CD4-positive, CD25-positive, alpha-beta regulatory T cell (primary cell): ENCODE measurements at regions not wholly inside any gene's neighbourhood (a gene's known extent, or its start where the extent isn't known, plus 50 kb on each side); places are given as distances from the start of the nearest gene placed in this dataset.

Experiments used
- ATAC-seq, 2 donors: fragments of 150-1000 bp; cut with Tn5 transposase; one replicate each; pipeline ENCODE4 v1.10.0; 2021; ENCODE audit warnings: low read depth in 2 of 2, moderate number of reproducible peaks in 2 of 2, moderate library complexity in 1 of 2
- DNase-seq, 3 donors: peaks; one replicate each; pipeline versions ENCODE4 v3.0.0 to v3.0.0-alpha.2; 2012 to 2022; ENCODE audit warnings: mixed read lengths in 1 of 3
- H3K27ac ChIP-seq: one replicate; pipeline ENCODE4 v1.7.0; 2013; ENCODE audit warnings: mild to moderate bottlenecking, low read length; ENCODE audit not compliant: insufficient read depth, poor library complexity, severe bottlenecking
- H3K27me3 ChIP-seq: one replicate; pipeline ENCODE4 v1.7.0; 2013; ENCODE audit warnings: low read length; ENCODE audit not compliant: control insufficient read depth, insufficient read depth
- H3K36me3 ChIP-seq: one replicate; pipeline ENCODE4 v1.7.0; 2013; ENCODE audit warnings: mild to moderate bottlenecking, low read length, moderate library complexity; ENCODE audit not compliant: control insufficient read depth, insufficient read depth
- H3K4me1 ChIP-seq: 2 replicates; pipeline ENCODE4 v1.7.0; 2013; ENCODE audit warnings: mild to moderate bottlenecking, low read length; ENCODE audit not compliant: insufficient read depth, control insufficient read depth, poor library complexity, severe bottlenecking
- H3K4me3 ChIP-seq: one replicate; pipeline ENCODE4 v1.7.0; 2013; ENCODE audit warnings: low read depth, mild to moderate bottlenecking, low read length, moderate library complexity
- H3K9me3 ChIP-seq, 2 experiments: 1 replicate in 1 of 2; 2 replicates in 1 of 2; pipeline ENCODE4 v1.7.0; 2013; ENCODE audit warnings: low read length in 2 of 2, mild to moderate bottlenecking in 1 of 2, moderate library complexity in 1 of 2; ENCODE audit not compliant: control insufficient read depth in 2 of 2
- H3K27ac Mint-ChIP-seq, 3 donors: one replicate each; pipeline ENCODE4 v1.8.0; 2020 to 2022; ENCODE audit warnings: mild to moderate bottlenecking in 3 of 3, mixed read lengths in 3 of 3, moderate library complexity in 2 of 3
- H3K27me3 Mint-ChIP-seq: one replicate; pipeline ENCODE4 v1.8.0; 2022; ENCODE audit warnings: mild to moderate bottlenecking, mixed read lengths
- H3K36me3 Mint-ChIP-seq: one replicate; pipeline ENCODE4 v1.8.0; 2020; ENCODE audit warnings: mixed read lengths
- H3K4me1 Mint-ChIP-seq, 4 donors: one replicate each; pipeline ENCODE4 v1.8.0; 2020 to 2022; ENCODE audit warnings: mixed read lengths in 4 of 4, mild to moderate bottlenecking in 1 of 4
- H3K4me3 Mint-ChIP-seq, 4 donors: one replicate each; pipeline ENCODE4 v1.8.0; 2020 to 2022; ENCODE audit warnings: mild to moderate bottlenecking in 4 of 4, mixed read lengths in 4 of 4, moderate library complexity in 3 of 4
- H3K9me3 Mint-ChIP-seq, 7 donors: one replicate each; pipeline ENCODE4 v1.8.0; 2020 to 2022; ENCODE audit warnings: mixed read lengths in 7 of 7, mild to moderate bottlenecking in 3 of 7, moderate library complexity in 2 of 7

DNA sequence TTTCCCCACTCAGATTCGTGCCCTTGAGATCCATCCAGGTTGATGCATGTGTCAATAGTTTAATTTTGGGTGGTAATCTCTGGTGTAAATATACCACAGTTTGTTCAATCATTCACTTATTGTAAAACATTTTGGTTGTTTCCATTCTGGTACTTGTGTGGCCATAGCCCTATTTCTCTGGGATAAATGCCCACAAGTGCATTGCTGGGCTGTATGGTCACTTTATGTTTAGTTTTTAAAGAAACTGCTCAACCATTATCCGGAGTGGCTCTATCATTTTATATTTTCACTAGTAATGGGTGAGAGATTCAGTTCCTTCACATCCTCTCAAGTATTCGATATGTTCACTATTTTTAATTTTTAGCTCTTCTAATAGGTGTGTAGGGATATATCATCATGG is 60.7 kb upstream of the RNF24 start:
- H3K4me3 Mint-ChIP-seq = no peak overlapping the region
- no peak overlapping the region for H3K27ac Mint-ChIP-seq
- no peaks in the 10 kb centered on the region for H3K9me3 Mint-ChIP-seq
- Histone ChIP-seq H3K27ac (no peak overlapping the region), H3K4me1 (no peaks in the 10 kb centered on the region), H3K27me3 (no peaks in the 10 kb centered on the region), H3K36me3 (no peaks in the 10 kb centered on the region), H3K9me3 (no peaks in the 10 kb centered on the region), H3K4me3 (no peak overlapping the region)
- no peaks in the 10 kb centered on the region for H3K36me3 Mint-ChIP-seq
- no peak for DNase-seq
- H3K27me3 Mint-ChIP-seq = peaks cover 12% of the 10 kb centered on the region
- H3K4me1 Mint-ChIP-seq = peaks cover 6 to 10% (median 9%) of the 10 kb centered on the region in 4 donors
- ATAC-seq = no peak

DNA sequence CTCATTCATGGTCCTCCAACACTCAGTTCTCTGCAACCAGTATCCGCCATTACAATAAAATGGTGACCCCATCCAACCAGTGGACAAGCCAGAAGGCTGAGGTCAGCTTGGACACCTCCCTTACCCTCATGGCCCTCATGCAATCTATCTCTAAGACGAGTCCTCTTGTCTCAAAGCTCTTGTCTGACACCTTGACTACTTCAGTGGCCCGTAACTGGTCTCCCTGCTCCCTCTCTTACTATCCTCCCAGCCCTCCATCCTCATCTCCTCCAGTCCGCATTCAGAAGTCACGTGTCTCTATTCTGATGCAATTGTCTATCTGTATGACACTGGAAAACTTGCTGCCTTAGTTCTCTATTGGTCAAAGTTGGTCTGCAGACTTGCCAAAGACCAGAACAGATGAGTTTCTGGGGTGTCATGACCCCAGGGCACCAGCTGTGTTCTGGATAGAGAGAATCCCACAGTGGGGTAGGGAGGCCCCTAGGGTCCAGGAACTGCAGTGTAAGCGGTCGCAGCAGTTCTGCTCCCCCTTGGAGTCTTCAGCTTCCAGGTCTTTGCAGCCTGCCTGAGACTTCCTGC is 59.6 kb upstream of the RNF24 start:
- H3K27me3 Mint-ChIP-seq = peaks cover 12% of the 10 kb centered on the region
- H3K9me3 ChIP-seq = no peaks in the 10 kb centered on the region
- H3K27me3 ChIP-seq = no peaks in the 10 kb centered on the region
- peaks cover 6 to 10% (median 9%) of the 10 kb centered on the region in 4 donors for H3K4me1 Mint-ChIP-seq
- H3K9me3 Mint-ChIP-seq = no peaks in the 10 kb centered on the region
- DNase-seq (no peak), ATAC-seq (no peak)
- peak overlapping the region in 2 of 3 donors; percentile 6 to 68 for H3K27ac Mint-ChIP-seq
- no peaks in the 10 kb centered on the region for H3K4me1 ChIP-seq
- H3K27ac ChIP-seq = no peak overlapping the region
- H3K4me3 Mint-ChIP-seq = no peak overlapping the region
- no peaks in the 10 kb centered on the region for H3K36me3 ChIP-seq
- H3K4me3 ChIP-seq = no peak overlapping the region
- H3K36me3 Mint-ChIP-seq = no peaks in the 10 kb centered on the region

DNA sequence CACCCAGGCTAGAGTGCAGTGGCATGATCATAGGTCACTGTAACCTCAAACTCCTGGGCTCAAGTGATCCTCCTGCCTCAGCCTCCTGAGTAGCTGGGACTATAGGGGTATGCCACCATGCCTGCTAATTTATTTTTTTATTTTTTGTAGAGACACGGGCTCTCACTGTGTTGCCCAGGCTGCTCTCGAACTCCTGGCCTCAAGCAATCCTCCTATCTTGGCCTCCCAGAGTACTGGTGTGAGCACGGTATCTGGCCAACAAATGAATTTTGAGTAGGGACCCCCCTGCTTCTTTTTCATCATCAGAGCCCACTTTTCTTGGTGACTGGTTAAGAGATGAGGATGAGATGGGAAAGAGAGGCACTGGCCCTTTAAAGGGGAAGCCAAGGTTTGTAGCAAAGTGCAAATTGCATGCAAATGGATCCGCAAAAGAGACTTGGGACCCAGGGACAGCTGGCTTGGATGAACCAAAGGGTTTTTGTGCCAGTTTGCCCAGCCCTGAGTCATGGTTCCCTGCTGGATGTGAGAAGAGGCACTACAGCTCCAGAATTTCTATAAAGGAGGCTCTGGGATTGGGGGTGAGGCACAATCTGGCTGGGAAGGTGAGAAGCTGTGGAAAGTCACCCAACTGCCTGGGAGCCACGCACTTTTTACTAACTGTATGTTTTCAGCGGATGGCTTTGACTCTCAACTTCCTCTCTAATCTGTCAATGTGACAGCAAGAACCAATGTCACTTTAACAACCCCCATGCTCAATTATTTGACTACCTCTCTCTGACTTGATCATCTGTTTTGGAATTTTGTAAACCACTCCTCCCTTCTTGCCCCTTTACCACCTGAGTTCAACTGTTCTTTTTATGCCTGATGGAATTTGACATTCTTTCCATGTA is 58.7 kb upstream of the RNF24 start:
- Histone ChIP-seq H3K4me3 (no peak overlapping the region), H3K27me3 (no peaks in the 10 kb centered on the region), H3K4me1 (no peaks in the 10 kb centered on the region), H3K9me3 (no peaks in the 10 kb centered on the region), H3K27ac (no peak overlapping the region), H3K36me3 (no peaks in the 10 kb centered on the region)
- peaks cover 12% of the 10 kb centered on the region for H3K27me3 Mint-ChIP-seq
- no peak overlapping the region for H3K4me3 Mint-ChIP-seq
- H3K36me3 Mint-ChIP-seq = no peaks in the 10 kb centered on the region
- peaks cover 6 to 9% (median 9%) of the 10 kb centered on the region in 4 donors for H3K4me1 Mint-ChIP-seq
- ATAC-seq (no peak), DNase-seq (no peak)
- peak overlapping the region in 1 of 3 donors; percentile 68 for H3K27ac Mint-ChIP-seq
- no peaks in the 10 kb centered on the region for H3K9me3 Mint-ChIP-seq

DNA sequence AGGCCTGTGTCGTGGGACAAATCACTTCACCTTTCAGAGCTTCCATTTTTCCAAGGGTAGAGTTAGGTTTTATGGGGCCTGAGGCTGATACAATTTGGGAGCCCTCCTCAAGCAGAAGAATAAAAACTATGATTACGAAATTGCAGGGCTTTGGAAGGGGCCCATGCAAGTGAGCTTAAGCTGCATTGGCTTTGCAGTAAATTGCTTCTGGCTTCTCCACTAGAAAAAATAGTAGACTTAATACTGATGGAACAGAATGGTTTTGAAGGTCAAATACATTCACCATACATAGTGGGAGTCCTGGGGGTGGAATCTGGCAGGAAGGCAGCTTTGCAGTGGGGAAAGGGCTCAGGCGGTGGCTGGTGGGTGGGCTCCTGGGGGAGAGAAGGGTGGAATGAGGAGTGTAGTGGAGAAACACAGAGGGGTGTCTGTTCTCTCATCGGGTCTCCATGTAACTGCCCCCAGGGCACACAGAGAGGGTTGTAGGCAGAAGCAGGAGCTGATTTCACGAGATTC is 55.9 kb upstream of the RNF24 start:
- ATAC-seq = no peak
- Histone ChIP-seq H3K27me3 (no peaks in the 10 kb centered on the region), H3K36me3 (no peaks in the 10 kb centered on the region), H3K27ac (no peak overlapping the region), H3K4me3 (no peak overlapping the region), H3K9me3 (no peaks in the 10 kb centered on the region), H3K4me1 (no peaks in the 10 kb centered on the region)
- H3K36me3 Mint-ChIP-seq = no peaks in the 10 kb centered on the region
- peaks cover 0 to 2% (median 0%) of the 10 kb centered on the region in 4 donors for H3K4me1 Mint-ChIP-seq
- no peak for DNase-seq
- no peaks in the 10 kb centered on the region for H3K9me3 Mint-ChIP-seq
- H3K27me3 Mint-ChIP-seq = peaks cover 5% of the 10 kb centered on the region
- H3K4me3 Mint-ChIP-seq = no peak overlapping the region
- H3K27ac Mint-ChIP-seq = peak overlapping the region in 1 of 3 donors; percentile 64

DNA sequence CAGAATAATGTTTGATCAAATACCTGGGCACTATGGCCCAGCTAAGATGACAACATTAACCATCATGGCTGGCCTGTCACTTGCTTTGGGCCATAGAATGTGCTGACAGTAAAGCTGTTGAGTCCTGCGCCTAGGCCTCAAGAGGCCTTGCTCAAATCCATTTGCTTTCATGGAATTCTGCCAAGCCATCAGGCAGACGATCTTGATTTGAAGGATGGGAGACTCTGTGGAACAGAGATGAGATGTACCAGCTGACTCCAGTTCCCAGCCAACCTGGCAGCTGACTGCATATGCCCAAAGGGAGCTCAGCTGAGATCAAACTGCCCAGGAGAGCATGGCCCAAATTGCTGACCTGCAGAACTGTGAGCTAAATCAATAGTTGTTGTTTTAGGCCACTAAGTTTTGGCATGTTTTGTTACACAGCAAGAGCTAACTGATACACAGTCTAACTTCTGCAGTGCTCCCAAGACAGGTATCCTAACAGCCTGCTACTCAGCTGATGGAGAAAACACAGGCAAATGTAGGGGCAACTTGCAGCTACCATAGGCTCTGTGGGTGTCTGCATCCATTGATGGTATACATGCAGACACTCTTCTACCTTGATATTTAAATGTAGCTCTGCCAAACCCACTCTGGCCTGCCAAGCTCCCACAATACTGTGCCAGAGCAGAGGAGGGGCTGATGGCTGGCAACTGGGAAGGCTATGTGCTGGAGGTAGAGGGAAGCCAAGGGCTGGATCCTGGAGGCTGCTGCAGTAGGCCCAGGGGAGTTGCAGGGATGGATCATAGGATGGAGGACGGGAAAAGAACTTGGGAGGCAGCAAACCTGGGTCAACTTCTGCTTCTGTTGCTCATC is 55.2 kb upstream of the RNF24 start:
- ATAC-seq (no peak), DNase-seq (no peak)
- Mint-ChIP-seq H3K4me1 (peaks cover 0 to 5% (median 3%) of the 10 kb centered on the region in 4 donors), H3K27me3 (peaks cover 5% of the 10 kb centered on the region), H3K9me3 (no peaks in the 10 kb centered on the region), H3K36me3 (no peaks in the 10 kb centered on the region), H3K4me3 (no peak overlapping the region), H3K27ac (no peak overlapping the region)
- H3K36me3 ChIP-seq = no peaks in the 10 kb centered on the region
- H3K9me3 ChIP-seq = no peaks in the 10 kb centered on the region
- H3K4me1 ChIP-seq = no peaks in the 10 kb centered on the region
- no peak overlapping the region for H3K27ac ChIP-seq
- H3K27me3 ChIP-seq = no peaks in the 10 kb centered on the region
- no peak overlapping the region for H3K4me3 ChIP-seq

DNA sequence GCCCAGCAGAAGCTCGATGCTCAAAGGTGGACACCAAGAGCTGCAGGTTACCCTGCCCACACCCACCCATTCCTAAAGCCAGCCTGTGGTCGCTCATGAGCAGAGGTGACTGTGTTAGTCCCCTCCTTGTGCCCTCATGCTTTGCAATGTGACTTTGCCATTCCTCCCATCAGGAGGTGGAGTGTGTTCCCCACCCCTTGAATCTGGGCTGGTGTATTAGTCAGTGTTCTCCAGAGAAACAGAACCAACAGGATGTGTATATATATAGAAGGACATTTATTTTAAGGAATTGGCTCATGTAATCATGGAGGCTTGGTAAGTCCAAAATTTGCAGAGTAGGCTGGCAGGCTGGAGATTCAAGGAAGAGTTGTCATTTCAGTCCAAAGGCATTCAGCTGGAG is 54.4 kb upstream of the RNF24 start:
- no peak overlapping the region for H3K27ac ChIP-seq
- H3K36me3 Mint-ChIP-seq = no peaks in the 10 kb centered on the region
- no peak overlapping the region for H3K4me3 Mint-ChIP-seq
- no peaks in the 10 kb centered on the region for H3K27me3 ChIP-seq
- no peaks in the 10 kb centered on the region for H3K36me3 ChIP-seq
- H3K4me1 ChIP-seq = no peaks in the 10 kb centered on the region
- H3K4me1 Mint-ChIP-seq = peaks cover 0 to 5% (median 3%) of the 10 kb centered on the region in 4 donors
- H3K27ac Mint-ChIP-seq = no peak overlapping the region
- no peaks in the 10 kb centered on the region for H3K9me3 ChIP-seq
- H3K27me3 Mint-ChIP-seq = peaks cover 5% of the 10 kb centered on the region
- DNase-seq = no peak
- no peak for ATAC-seq
- H3K4me3 ChIP-seq = no peak overlapping the region
- H3K9me3 Mint-ChIP-seq = no peaks in the 10 kb centered on the region

GRCh38 chr20:4068708-4069107 is 53.4 kb upstream of the RNF24 start:
- Histone ChIP-seq H3K27me3 (no peaks in the 10 kb centered on the region), H3K36me3 (no peaks in the 10 kb centered on the region), H3K4me3 (no peak overlapping the region), H3K4me1 (no peaks in the 10 kb centered on the region), H3K27ac (no peak overlapping the region), H3K9me3 (no peaks in the 10 kb centered on the region)
- no peak for DNase-seq
- Mint-ChIP-seq H3K4me1 (peaks cover 0 to 8% (median 3%) of the 10 kb centered on the region in 4 donors), H3K27me3 (no peaks in the 10 kb centered on the region), H3K27ac (no peak overlapping the region), H3K36me3 (no peaks in the 10 kb centered on the region), H3K4me3 (no peak overlapping the region), H3K9me3 (no peaks in the 10 kb centered on the region)
- no peak for ATAC-seq
